Prostate gland (tissue), 2 donors: ENCODE measurements at regions not wholly inside any gene's neighbourhood (a gene's known extent, or its start where the extent isn't known, plus 50 kb on each side); places are given as distances from the start of the nearest gene placed in this dataset.

Experiments used
- DNase-seq: peaks from one replicate; pipeline ENCODE4 v3.0.0-alpha.2; 2019; ENCODE audit warnings: low spot score
- H3K27ac ChIP-seq, 2 donors: fragments of 200-600 bp; sonication (generic); 2 replicates each; pipeline ENCODE4 v1.5.1; 2017 to 2019
- H3K27me3 ChIP-seq: fragments of 200-600 bp; sonication (generic); replicated peaks from 2 replicates; pipeline ENCODE4 v1.5.1; 2019; ENCODE audit not compliant: insufficient read depth
- H3K36me3 ChIP-seq, 2 donors: fragments of 200-600 bp; sonication (generic); 1 replicate in 1 of 2; 2 replicates in 1 of 2; pipeline versions ENCODE4 v1.5.1 to v1.8.1; 2017 to 2019
- H3K4me1 ChIP-seq: fragments of 200-600 bp; sonication (generic); replicated peaks from 2 replicates; pipeline ENCODE4 v1.5.1; 2019
- H3K4me3 ChIP-seq, 2 donors: fragments of 200-600 bp; sonication (generic); 2 replicates each; pipeline ENCODE4 v1.5.1; 2017 to 2019
- H3K9me3 ChIP-seq: fragments of 200-600 bp; sonication (generic); 2 replicates; pipeline ENCODE4 v1.5.1; 2017
- POLR2A ChIP-seq: fragments of 450-650 bp; IDR thresholded peaks from one replicate; pipeline ENCODE4 v1.6.1; 2016; ENCODE audit warnings: antibody characterized with exemption, mild to moderate bottlenecking
- POLR2AphosphoS5 ChIP-seq: sonication (generic); formaldehyde crosslinking; IDR thresholded peaks from one replicate; pipeline ENCODE4 v1.6.1; 2017; ENCODE audit warnings: antibody characterized with exemption
- WGBS: methylation state at CpG from one replicate; pipeline ENCODE4 v1.1.5; 2018; 5-methylcytosine and 5-hydroxymethylcytosine counted together
- intact Hi-C: fragments of 100-400 bp; cut with DNase I; formaldehyde crosslinking; loops from one replicate; pipeline ENCODE4 v1.14.2; 2022
- TF ChIP-seq, protein P1 (sequence below), 4 experiments: fragments of 200-600 bp in 2 of 4; fragments of 450-650 bp in 2 of 4; sonication (generic) in 2 of 4; IDR thresholded peaks; 1 replicate in 3 of 4; 2 replicates in 1 of 4; pipeline ENCODE4 v1.5.1; 2016 to 2019; ENCODE audit warnings: antibody characterized with exemption in 4 of 4, mild to moderate bottlenecking in 2 of 4, moderate library complexity in 2 of 4

DNA sequence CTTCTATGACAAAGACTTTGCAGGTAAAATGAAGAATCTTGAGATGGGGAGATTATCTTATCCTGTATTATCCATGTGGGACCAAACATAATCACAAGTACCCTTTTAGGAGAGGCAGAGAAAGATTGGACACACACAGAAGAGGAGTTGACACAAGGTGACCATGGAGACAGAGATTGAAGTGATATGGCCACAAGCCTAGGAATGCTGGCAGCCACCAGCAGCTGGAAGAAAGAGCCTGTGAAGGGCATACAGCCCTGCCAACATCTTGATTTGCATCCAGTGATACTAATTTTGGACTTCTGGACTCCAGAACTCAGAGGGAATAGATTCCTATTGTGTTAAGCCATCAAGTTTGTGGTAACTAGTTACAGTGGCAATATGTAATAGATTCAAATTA is 78.1 kb downstream of the RPS29 start:
- no peak for DNase-seq
- no peak for TF ChIP-seq POLR2A
- no peaks in the 10 kb centered on the region for H3K9me3 ChIP-seq
- no peaks in the 10 kb centered on the region for H3K36me3 ChIP-seq
- H3K4me1 ChIP-seq, result no peaks in the 10 kb centered on the region
- H3K27me3 ChIP-seq, result no peaks in the 10 kb centered on the region
- intact Hi-C loops, result no loop called here
- no peak overlapping the region for H3K4me3 ChIP-seq
- no peak overlapping the region for H3K27ac ChIP-seq

DNA sequence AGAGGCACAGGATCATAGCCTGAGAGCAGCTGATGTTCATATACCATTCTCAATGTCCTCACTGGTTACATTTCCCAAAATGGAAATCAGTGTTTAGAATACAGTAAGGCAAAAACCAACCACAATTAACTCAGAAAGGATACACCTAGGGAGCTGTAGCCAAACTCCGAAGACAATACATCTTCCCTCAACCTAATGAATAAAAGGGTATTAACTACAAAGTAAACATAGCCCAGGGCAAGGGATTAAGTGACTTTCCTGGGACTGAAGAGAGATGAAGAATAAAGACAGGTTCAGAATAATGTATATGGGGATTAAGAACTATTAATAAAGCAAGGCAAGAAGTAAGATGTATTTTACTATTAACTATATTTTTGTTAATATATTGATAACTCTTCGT is 79.5 kb downstream of the RPS29 start:
- Histone ChIP-seq H3K27ac (no peak overlapping the region), H3K27me3 (no peaks in the 10 kb centered on the region), H3K9me3 (no peaks in the 10 kb centered on the region), H3K4me3 (no peak overlapping the region), H3K4me1 (no peaks in the 10 kb centered on the region), H3K36me3 (no peaks in the 10 kb centered on the region)
- intact Hi-C loops, result no loop called here
- 60% methylated on average over 2 of the region's 2 CpGs for WGBS
- no peak for DNase-seq
- TF ChIP-seq POLR2AphosphoS5 (no peak), POLR2A (no peak)
- TF ChIP-seq, protein P1, sequence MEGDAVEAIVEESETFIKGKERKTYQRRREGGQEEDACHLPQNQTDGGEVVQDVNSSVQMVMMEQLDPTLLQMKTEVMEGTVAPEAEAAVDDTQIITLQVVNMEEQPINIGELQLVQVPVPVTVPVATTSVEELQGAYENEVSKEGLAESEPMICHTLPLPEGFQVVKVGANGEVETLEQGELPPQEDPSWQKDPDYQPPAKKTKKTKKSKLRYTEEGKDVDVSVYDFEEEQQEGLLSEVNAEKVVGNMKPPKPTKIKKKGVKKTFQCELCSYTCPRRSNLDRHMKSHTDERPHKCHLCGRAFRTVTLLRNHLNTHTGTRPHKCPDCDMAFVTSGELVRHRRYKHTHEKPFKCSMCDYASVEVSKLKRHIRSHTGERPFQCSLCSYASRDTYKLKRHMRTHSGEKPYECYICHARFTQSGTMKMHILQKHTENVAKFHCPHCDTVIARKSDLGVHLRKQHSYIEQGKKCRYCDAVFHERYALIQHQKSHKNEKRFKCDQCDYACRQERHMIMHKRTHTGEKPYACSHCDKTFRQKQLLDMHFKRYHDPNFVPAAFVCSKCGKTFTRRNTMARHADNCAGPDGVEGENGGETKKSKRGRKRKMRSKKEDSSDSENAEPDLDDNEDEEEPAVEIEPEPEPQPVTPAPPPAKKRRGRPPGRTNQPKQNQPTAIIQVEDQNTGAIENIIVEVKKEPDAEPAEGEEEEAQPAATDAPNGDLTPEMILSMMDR (IDR thresholded peaks at IDR 0.05), result no peak

DNA sequence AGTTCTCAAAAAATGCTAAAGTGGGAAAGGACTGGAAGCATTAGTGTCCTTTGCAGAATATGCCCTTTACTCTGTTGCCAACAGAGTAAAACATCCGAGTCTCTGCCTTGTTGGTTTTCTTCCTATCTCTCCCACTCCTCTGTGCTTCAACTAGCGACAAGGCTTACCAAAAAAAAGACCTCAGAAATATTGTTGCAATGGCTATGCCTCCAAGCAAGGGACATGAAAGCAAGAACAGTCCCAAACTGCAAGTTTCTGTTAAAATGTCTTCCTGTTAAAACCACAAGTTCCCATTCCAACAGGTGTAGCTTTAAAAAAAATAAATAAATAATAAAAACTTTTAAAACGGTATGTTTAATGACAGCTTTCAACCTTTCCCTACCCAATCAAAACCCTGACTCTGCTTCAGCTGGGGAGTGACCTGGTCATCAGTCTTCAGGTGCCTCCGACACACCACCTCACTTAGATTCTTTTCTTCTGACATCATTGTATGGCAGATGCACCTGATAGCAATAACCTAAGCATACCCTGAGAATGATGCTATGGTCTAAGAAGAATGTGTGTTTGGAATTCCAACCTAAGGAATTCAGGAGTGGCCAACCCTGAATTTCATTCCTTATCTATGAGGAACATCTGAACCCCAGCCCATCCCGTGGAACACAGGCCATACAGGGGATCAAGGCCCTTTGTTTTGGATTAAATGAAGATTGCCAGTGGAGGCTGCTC is 81.0 kb downstream of the RPS29 start:
- Histone ChIP-seq H3K4me1 (no peaks in the 10 kb centered on the region), H3K27ac (no peak overlapping the region), H3K27me3 (no peaks in the 10 kb centered on the region), H3K36me3 (no peaks in the 10 kb centered on the region), H3K9me3 (no peaks in the 10 kb centered on the region), H3K4me3 (no peak overlapping the region)
- TF ChIP-seq POLR2A, result no peak
- TF ChIP-seq POLR2AphosphoS5, result no peak
- TF ChIP-seq, protein P1 (IDR thresholded peaks at IDR 0.05), result no peak
- 66% methylated on average over 5 of the region's 5 CpGs for WGBS
- intact Hi-C loops, result no loop called here
- DNase-seq, result no peak

DNA sequence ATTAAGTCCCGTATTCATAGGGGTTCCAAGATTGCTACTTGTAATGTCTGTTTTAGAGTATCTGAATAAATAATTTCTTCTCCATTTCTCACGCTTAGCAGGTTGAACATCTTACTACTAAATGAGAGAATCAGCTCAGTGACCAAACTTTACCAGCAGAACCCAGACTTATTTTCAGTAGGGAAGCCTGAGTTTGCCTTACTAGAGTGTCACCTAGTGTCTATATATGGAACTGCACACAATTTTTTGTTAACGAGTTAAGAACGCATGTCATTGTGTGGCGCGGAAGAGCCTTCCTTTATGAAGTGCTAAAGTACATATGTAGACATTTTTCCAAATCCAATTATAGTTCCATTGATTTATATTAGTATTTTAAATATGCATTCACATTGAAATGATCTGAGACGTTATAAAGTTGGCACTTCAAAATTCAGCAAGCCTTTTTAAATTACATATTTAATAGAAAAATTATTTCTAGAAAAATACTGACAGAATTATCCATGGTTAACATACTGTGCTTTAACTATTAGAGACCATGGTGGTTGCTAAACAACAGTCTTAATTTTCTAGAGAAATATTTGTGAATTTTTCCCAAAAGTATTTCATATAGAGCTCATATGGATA is 88.3 kb downstream of the RPS29 start:
- intact Hi-C loops, result no loop called here
- TF ChIP-seq POLR2AphosphoS5 (peak; percentile 18), POLR2A (no peak)
- TF ChIP-seq, protein P1 (IDR thresholded peaks at IDR 0.05), result peak; percentile 70 to 87 (median 84)
- H3K4me1 ChIP-seq, result no peaks in the 10 kb centered on the region
- no peaks in the 10 kb centered on the region for H3K36me3 ChIP-seq
- no peaks in the 10 kb centered on the region for H3K27me3 ChIP-seq
- no peak overlapping the region for H3K4me3 ChIP-seq
- no peak overlapping the region for H3K27ac ChIP-seq
- H3K9me3 ChIP-seq, result no peaks in the 10 kb centered on the region
- peak; percentile 27 for DNase-seq
- 25% methylated on average over 7 of the region's 7 CpGs for WGBS

DNA sequence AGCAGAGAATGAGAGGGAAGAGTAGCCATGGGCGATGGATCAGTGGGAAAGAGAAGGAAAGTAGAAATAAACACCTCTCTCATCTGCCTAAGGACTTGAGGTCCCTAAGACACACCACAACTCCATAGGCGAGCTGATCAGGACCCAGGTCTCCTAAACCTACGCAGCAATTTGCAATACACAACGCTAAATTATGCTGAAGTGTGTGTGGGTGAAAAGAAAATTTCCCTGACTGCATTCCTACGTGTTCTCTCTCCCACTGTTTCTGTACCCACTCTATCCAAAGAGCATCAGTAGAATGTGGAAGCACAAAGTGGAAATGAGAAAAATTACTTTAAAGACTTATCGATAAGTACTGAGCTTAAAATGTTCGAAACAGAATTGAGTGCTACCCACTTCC is 88.9 kb downstream of the RPS29 start:
- no peaks in the 10 kb centered on the region for H3K4me1 ChIP-seq
- intact Hi-C loops, result no loop called here
- no peaks in the 10 kb centered on the region for H3K36me3 ChIP-seq
- 93% methylated on average over 7 of the region's 7 CpGs for WGBS
- H3K4me3 ChIP-seq, result no peak overlapping the region
- no peak overlapping the region for H3K27ac ChIP-seq
- TF ChIP-seq, protein P1 (IDR thresholded peaks at IDR 0.05), result no peak
- TF ChIP-seq POLR2AphosphoS5, result no peak
- TF ChIP-seq POLR2A, result no peak
- no peaks in the 10 kb centered on the region for H3K27me3 ChIP-seq
- no peaks in the 10 kb centered on the region for H3K9me3 ChIP-seq
- no peak for DNase-seq
